DOHH2 (cell line): ENCODE measurements at regions not wholly inside any gene's neighbourhood (a gene's known extent, or its start where the extent isn't known, plus 50 kb on each side); places are given as distances from the start of the nearest gene placed in this dataset.
"Not testable (repeated sequence)": the region's sequence is repeated elsewhere in the genome, so short reads cannot be mapped to it uniquely, and the experiment has no call there.

Experiments
- H3F3A ChIP-seq: fragments of 200-600 bp; sonication (generic), shearing (Covaris generic); 2 replicates; pipeline ENCODE4 v1.6.0; 2016; ENCODE audit warnings: antibody characterized with exemption, mild to moderate bottlenecking; ENCODE audit not compliant: control insufficient read depth, insufficient read depth
- H3K27ac ChIP-seq: fragments of 200-600 bp; sonication (generic); 2 replicates; pipeline ENCODE4 v1.5.1; 2014; ENCODE audit warnings: low read depth, mild to moderate bottlenecking, low read length, moderate library complexity
- H3K27me3 ChIP-seq: fragments of 200-600 bp; sonication (generic); 2 replicates; pipeline ENCODE4 v1.6.1; 2014; ENCODE audit warnings: mild to moderate bottlenecking, low read length, mixed read lengths; ENCODE audit not compliant: control insufficient read depth
- H3K36me3 ChIP-seq: fragments of 200-600 bp; sonication (generic); 2 replicates; pipeline ENCODE4 v1.6.1; 2014; ENCODE audit warnings: mild to moderate bottlenecking, low read length, moderate library complexity, mixed read lengths; ENCODE audit not compliant: control insufficient read depth
- H3K4me1 ChIP-seq: fragments of 200-600 bp; sonication (generic); 2 replicates; pipeline ENCODE4 v1.6.1; 2014; ENCODE audit warnings: mild to moderate bottlenecking, low read length, mixed read lengths; ENCODE audit not compliant: control insufficient read depth
- H3K4me2 ChIP-seq: fragments of 200-600 bp; sonication (generic); 2 replicates; pipeline ENCODE4 v1.6.0; 2014; ENCODE audit warnings: mild to moderate bottlenecking, low read length, moderate library complexity
- H3K4me3 ChIP-seq: fragments of 200-600 bp; sonication (generic); 2 replicates; pipeline ENCODE4 v1.5.1; 2014; ENCODE audit warnings: mild to moderate bottlenecking, low read length, mixed read lengths
- H3K79me2 ChIP-seq: fragments of 200-600 bp; sonication (generic); 2 replicates; pipeline ENCODE4 v1.6.1; 2014; ENCODE audit warnings: mild to moderate bottlenecking, low read length, mixed read lengths; ENCODE audit not compliant: control insufficient read depth
- H3K9me2 ChIP-seq: fragments of 200-600 bp; sonication (generic); replicated peaks from 2 replicates; pipeline ENCODE4 v1.6.1; 2014; ENCODE audit warnings: mild to moderate bottlenecking, low read length, mixed read lengths; ENCODE audit not compliant: control insufficient read depth
- H3K9me3 ChIP-seq: fragments of 200-600 bp; sonication (generic); 2 replicates; pipeline ENCODE4 v1.6.1; 2014; ENCODE audit warnings: antibody characterized with exemption, low read length, mixed read lengths; ENCODE audit not compliant: control insufficient read depth, insufficient read depth
- H4K20me1 ChIP-seq: fragments of 200-600 bp; sonication (generic); 2 replicates; pipeline ENCODE4 v1.6.0; 2014; ENCODE audit warnings: low read depth, mild to moderate bottlenecking, antibody characterized with exemption, low read length, moderate library complexity; ENCODE audit not compliant: control insufficient read depth, insufficient read depth
- EZH2phosphoT487 ChIP-seq: fragments of 200-600 bp; sonication (generic); IDR thresholded peaks from 2 replicates; pipeline ENCODE4 v1.6.1; 2017; ENCODE audit warnings: borderline replicate concordance, mild to moderate bottlenecking, antibody characterized with exemption, low read length, moderate library complexity, mixed read lengths
- TF ChIP-seq, protein P1 (sequence below): fragments of 200-600 bp; sonication (generic); IDR thresholded peaks from one replicate; pipeline ENCODE4 v1.5.1; 2014; ENCODE audit warnings: antibody characterized with exemption, mild to moderate bottlenecking, low read depth, low read length; ENCODE audit not compliant: poor library complexity, severe bottlenecking

DNA sequence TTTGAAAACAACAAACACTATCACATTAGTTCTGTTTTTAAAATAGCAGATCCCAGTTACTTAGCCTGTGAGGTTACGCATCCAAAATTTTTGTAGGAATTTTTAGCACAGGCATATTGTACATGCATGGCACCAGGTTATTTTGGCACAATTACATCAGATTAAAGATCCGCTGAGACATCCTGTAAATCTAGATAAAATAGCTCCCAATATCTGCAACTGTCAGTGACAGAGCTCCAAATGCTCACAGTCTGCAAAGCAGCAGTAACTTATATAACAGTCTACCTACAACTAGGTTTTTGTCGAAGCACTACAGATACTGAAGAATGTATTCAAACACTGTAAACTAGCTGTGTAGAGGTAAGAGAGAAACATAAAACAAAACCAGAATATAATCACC is 200.7 kb upstream of the KCNH7 start:
- TF ChIP-seq, protein P1, sequence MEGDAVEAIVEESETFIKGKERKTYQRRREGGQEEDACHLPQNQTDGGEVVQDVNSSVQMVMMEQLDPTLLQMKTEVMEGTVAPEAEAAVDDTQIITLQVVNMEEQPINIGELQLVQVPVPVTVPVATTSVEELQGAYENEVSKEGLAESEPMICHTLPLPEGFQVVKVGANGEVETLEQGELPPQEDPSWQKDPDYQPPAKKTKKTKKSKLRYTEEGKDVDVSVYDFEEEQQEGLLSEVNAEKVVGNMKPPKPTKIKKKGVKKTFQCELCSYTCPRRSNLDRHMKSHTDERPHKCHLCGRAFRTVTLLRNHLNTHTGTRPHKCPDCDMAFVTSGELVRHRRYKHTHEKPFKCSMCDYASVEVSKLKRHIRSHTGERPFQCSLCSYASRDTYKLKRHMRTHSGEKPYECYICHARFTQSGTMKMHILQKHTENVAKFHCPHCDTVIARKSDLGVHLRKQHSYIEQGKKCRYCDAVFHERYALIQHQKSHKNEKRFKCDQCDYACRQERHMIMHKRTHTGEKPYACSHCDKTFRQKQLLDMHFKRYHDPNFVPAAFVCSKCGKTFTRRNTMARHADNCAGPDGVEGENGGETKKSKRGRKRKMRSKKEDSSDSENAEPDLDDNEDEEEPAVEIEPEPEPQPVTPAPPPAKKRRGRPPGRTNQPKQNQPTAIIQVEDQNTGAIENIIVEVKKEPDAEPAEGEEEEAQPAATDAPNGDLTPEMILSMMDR = no peak
- no peak for TF ChIP-seq EZH2phosphoT487

DNA sequence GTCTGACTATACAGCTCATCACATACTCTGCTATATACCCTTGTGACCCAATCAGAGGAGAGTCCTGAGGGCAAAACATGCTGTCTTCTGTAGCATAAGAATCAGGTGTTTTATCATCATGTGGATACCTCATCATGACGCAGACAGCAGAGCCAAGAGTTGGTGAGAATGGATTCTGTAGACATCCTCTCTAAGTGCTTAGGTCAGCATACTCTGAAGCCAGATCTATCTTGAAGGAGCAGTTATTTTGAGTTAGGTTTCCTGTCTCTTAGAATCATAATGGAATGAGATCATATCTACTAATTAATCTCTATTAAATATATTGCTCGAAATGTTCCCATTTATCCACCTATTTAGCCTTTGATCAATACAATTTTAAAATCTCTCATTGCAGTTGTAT is 190.2 kb upstream of the KCNH7 start:
- H3K9me2 ChIP-seq = no peaks in the 10 kb centered on the region
- H3K9me3 ChIP-seq = no peaks in the 10 kb centered on the region
- H4K20me1 ChIP-seq = no peaks in the 10 kb centered on the region
- no peaks in the 10 kb centered on the region for H3K4me1 ChIP-seq
- H3F3A ChIP-seq = no peaks in the 10 kb centered on the region
- no peak overlapping the region for H3K4me2 ChIP-seq
- no peak for TF ChIP-seq EZH2phosphoT487
- TF ChIP-seq, protein P1 = no peak
- H3K79me2 ChIP-seq = no peaks in the 10 kb centered on the region
- H3K4me3 ChIP-seq = no peak overlapping the region
- H3K36me3 ChIP-seq = no peaks in the 10 kb centered on the region
- H3K27ac ChIP-seq = no peak overlapping the region
- no peaks in the 10 kb centered on the region for H3K27me3 ChIP-seq

More for the DNA sequence above, 200.7 kb upstream of the KCNH7 start:
- H3K4me3 ChIP-seq = no peak overlapping the region
- H3K9me3 ChIP-seq = no peaks in the 10 kb centered on the region
- no peak overlapping the region for H3K27ac ChIP-seq
- H3F3A ChIP-seq = no peaks in the 10 kb centered on the region
- H3K36me3 ChIP-seq = no peaks in the 10 kb centered on the region
- no peaks in the 10 kb centered on the region for H3K4me1 ChIP-seq
- H3K79me2 ChIP-seq = no peaks in the 10 kb centered on the region
- H4K20me1 ChIP-seq = no peaks in the 10 kb centered on the region
- H3K9me2 ChIP-seq = no peaks in the 10 kb centered on the region
- H3K27me3 ChIP-seq = no peaks in the 10 kb centered on the region
- H3K4me2 ChIP-seq = no peak overlapping the region

DNA sequence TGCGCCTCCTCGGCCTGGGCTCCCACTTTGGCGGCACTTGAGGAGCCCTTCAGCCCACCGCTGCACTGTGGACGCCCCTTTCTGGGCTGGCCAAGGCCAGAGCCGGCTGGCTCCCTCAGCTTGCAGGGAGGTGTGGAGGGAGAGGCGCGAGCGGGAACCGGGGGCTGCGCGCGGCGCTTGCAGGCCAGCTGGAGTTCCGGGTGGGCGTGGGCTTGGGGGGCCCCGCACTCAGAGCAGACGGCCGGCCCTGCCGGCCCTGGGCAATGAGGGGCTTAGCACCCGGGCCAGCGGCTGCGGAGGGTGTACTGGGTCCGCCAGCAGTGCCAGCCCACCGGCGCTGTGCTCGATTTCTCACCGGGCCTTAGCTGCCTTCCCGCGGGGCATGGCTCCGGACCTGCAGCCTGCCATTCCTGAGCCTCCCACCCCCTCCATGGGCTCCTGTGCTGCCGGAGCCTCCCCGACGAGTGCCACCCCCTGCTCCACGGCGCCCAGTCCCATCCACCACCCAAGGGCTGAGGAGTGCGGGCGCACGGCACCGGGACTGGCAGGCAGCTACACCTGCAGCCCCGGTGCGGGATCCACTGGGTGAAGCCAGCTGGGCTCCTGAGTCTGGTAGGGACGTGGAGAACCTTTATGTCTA is 187.7 kb upstream of the KCNH7 start:
- not testable (repeated sequence) for H3K4me1 ChIP-seq, H4K20me1 ChIP-seq, H3F3A ChIP-seq, H3K4me2 ChIP-seq, H3K9me3 ChIP-seq, H3K27ac ChIP-seq, H3K9me2 ChIP-seq, H3K79me2 ChIP-seq, H3K27me3 ChIP-seq, H3K4me3 ChIP-seq, H3K36me3 ChIP-seq

DNA sequence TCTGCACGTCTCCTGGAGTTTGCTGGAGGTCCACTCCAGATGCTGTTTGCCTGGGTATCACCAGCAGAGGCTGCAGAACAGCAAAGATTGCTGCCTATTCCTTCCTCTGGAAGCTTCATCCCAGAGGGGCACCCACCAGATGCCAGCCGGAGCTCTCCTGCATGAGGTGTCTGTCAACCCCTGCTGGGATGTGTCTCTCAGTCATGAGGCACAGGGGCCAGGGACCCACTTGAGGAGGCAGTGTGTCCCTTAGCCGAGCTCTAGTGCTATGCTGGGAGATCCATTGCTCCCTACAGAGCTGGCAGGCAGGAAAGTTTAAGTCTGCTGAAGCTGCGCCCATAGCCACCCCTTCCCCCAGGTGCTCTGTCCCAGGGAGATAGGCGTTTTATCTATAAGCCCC is 178.3 kb upstream of the KCNH7 start:
- H3K4me2 ChIP-seq, H3F3A ChIP-seq, H4K20me1 ChIP-seq, H3K9me2 ChIP-seq, H3K9me3 ChIP-seq, H3K27me3 ChIP-seq, H3K36me3 ChIP-seq, H3K79me2 ChIP-seq, H3K4me1 ChIP-seq, H3K27ac ChIP-seq, H3K4me3 ChIP-seq: not testable (repeated sequence)
